H1 (cell line): ENCODE measurements at regions not wholly inside any gene's neighbourhood (a gene's known extent, or its start where the extent isn't known, plus 50 kb on each side); places are given as distances from the start of the nearest gene placed in this dataset.

Experiments used
- EZH2 ChIP-seq: fragments of 200-600 bp; sonication (generic); IDR thresholded peaks from 2 replicates; pipeline ENCODE4 v1.7.1; 2012; ENCODE audit warnings: low read depth, mild to moderate bottlenecking, moderate library complexity, low read length, inconsistent platforms; ENCODE audit not compliant: severe bottlenecking
- NRF1 ChIP-seq: IDR thresholded peaks from 2 replicates; pipeline ENCODE4 v1.6.1; 2011; ENCODE audit warnings: mild to moderate bottlenecking, low read depth, low read length, improper control_type of control experiment
- YY1 ChIP-seq: IDR thresholded peaks from 2 replicates; pipeline ENCODE4 v1.6.1; 2011; ENCODE audit warnings: low read depth, mild to moderate bottlenecking, low read length
- TF ChIP-seq, protein P1 (sequence below): fragments of 300-600 bp; sonication (generic); IDR thresholded peaks from 2 replicates; pipeline ENCODE4 v1.7.1; 2012; ENCODE audit warnings: low read length, moderate library complexity, mild to moderate bottlenecking, inconsistent platforms; ENCODE audit not compliant: insufficient replicate concordance
- TF ChIP-seq, protein P2 (sequence below): IDR thresholded peaks from 2 replicates; pipeline ENCODE4 v1.6.1; 2011; ENCODE audit warnings: low read length, improper control_type of control experiment

DNA sequence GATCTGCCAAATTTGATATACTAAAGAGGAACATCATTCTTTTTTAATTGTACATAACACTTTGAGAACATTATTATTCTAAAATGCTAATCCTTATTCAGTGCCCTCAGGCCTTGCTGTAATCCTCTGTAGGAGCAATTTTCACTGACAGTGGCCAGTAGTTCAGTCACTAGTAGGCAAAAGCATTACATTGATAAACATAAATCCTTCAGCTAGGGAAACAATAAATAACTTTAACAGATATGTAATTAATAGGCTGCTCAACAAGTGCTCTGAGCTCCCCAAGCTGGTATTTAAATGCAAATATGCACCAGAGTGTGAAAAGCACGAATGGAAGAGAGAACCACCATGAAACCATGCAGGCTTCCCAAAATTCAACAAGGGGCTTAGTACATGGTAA is 77.7 kb upstream of the FAM47C start (continued):
- TF ChIP-seq, protein P1, sequence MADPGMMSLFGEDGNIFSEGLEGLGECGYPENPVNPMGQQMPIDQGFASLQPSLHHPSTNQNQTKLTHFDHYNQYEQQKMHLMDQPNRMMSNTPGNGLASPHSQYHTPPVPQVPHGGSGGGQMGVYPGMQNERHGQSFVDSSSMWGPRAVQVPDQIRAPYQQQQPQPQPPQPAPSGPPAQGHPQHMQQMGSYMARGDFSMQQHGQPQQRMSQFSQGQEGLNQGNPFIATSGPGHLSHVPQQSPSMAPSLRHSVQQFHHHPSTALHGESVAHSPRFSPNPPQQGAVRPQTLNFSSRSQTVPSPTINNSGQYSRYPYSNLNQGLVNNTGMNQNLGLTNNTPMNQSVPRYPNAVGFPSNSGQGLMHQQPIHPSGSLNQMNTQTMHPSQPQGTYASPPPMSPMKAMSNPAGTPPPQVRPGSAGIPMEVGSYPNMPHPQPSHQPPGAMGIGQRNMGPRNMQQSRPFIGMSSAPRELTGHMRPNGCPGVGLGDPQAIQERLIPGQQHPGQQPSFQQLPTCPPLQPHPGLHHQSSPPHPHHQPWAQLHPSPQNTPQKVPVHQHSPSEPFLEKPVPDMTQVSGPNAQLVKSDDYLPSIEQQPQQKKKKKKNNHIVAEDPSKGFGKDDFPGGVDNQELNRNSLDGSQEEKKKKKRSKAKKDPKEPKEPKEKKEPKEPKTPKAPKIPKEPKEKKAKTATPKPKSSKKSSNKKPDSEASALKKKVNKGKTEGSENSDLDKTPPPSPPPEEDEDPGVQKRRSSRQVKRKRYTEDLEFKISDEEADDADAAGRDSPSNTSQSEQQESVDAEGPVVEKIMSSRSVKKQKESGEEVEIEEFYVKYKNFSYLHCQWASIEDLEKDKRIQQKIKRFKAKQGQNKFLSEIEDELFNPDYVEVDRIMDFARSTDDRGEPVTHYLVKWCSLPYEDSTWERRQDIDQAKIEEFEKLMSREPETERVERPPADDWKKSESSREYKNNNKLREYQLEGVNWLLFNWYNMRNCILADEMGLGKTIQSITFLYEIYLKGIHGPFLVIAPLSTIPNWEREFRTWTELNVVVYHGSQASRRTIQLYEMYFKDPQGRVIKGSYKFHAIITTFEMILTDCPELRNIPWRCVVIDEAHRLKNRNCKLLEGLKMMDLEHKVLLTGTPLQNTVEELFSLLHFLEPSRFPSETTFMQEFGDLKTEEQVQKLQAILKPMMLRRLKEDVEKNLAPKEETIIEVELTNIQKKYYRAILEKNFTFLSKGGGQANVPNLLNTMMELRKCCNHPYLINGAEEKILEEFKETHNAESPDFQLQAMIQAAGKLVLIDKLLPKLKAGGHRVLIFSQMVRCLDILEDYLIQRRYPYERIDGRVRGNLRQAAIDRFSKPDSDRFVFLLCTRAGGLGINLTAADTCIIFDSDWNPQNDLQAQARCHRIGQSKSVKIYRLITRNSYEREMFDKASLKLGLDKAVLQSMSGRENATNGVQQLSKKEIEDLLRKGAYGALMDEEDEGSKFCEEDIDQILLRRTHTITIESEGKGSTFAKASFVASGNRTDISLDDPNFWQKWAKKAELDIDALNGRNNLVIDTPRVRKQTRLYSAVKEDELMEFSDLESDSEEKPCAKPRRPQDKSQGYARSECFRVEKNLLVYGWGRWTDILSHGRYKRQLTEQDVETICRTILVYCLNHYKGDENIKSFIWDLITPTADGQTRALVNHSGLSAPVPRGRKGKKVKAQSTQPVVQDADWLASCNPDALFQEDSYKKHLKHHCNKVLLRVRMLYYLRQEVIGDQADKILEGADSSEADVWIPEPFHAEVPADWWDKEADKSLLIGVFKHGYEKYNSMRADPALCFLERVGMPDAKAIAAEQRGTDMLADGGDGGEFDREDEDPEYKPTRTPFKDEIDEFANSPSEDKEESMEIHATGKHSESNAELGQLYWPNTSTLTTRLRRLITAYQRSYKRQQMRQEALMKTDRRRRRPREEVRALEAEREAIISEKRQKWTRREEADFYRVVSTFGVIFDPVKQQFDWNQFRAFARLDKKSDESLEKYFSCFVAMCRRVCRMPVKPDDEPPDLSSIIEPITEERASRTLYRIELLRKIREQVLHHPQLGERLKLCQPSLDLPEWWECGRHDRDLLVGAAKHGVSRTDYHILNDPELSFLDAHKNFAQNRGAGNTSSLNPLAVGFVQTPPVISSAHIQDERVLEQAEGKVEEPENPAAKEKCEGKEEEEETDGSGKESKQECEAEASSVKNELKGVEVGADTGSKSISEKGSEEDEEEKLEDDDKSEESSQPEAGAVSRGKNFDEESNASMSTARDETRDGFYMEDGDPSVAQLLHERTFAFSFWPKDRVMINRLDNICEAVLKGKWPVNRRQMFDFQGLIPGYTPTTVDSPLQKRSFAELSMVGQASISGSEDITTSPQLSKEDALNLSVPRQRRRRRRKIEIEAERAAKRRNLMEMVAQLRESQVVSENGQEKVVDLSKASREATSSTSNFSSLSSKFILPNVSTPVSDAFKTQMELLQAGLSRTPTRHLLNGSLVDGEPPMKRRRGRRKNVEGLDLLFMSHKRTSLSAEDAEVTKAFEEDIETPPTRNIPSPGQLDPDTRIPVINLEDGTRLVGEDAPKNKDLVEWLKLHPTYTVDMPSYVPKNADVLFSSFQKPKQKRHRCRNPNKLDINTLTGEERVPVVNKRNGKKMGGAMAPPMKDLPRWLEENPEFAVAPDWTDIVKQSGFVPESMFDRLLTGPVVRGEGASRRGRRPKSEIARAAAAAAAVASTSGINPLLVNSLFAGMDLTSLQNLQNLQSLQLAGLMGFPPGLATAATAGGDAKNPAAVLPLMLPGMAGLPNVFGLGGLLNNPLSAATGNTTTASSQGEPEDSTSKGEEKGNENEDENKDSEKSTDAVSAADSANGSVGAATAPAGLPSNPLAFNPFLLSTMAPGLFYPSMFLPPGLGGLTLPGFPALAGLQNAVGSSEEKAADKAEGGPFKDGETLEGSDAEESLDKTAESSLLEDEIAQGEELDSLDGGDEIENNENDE: no peak
- TF ChIP-seq, protein P2, sequence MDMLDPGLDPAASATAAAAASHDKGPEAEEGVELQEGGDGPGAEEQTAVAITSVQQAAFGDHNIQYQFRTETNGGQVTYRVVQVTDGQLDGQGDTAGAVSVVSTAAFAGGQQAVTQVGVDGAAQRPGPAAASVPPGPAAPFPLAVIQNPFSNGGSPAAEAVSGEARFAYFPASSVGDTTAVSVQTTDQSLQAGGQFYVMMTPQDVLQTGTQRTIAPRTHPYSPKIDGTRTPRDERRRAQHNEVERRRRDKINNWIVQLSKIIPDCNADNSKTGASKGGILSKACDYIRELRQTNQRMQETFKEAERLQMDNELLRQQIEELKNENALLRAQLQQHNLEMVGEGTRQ: no peak
- TF ChIP-seq YY1 (no peak), EZH2 (no peak), NRF1 (no peak)
- TF ChIP-seq, all 59 proteins: peak for 0
